Prostate gland (tissue), 2 donors: ENCODE measurements at regions not wholly inside any gene's neighbourhood (a gene's known extent, or its start where the extent isn't known, plus 50 kb on each side); places are given as distances from the start of the nearest gene placed in this dataset.

ENCODE experiments used
- POLR2A ChIP-seq: fragments of 450-650 bp; IDR thresholded peaks from one replicate; pipeline ENCODE4 v1.6.1; 2016; ENCODE audit warnings: antibody characterized with exemption, mild to moderate bottlenecking
- TF ChIP-seq, protein P1 (sequence below), 4 experiments: fragments of 200-600 bp in 2 of 4; fragments of 450-650 bp in 2 of 4; sonication (generic) in 2 of 4; IDR thresholded peaks; 1 replicate in 3 of 4; 2 replicates in 1 of 4; pipeline ENCODE4 v1.5.1; 2016 to 2019; ENCODE audit warnings: antibody characterized with exemption in 4 of 4, mild to moderate bottlenecking in 2 of 4, moderate library complexity in 2 of 4

DNA sequence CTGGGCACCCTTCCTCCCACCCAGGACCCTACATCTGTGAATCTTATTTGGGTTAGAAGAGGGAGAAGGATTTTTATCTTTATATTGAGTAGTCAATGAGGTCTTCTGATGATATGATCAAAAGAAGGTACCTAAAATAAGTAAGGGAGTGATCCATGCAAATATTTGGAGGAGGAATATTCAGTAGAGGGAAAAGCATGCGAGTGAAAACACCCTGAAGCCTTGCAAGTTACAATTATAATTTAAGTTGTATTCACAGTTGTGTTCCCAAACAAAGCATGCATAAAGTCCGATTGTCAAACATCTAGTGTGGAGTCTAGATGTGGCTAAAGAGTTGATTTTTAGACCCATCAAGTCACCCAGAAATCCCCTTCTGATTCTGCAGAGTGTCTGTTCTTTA lies 530.2 kb upstream of the ZEB2 start:
- TF ChIP-seq, protein P1, sequence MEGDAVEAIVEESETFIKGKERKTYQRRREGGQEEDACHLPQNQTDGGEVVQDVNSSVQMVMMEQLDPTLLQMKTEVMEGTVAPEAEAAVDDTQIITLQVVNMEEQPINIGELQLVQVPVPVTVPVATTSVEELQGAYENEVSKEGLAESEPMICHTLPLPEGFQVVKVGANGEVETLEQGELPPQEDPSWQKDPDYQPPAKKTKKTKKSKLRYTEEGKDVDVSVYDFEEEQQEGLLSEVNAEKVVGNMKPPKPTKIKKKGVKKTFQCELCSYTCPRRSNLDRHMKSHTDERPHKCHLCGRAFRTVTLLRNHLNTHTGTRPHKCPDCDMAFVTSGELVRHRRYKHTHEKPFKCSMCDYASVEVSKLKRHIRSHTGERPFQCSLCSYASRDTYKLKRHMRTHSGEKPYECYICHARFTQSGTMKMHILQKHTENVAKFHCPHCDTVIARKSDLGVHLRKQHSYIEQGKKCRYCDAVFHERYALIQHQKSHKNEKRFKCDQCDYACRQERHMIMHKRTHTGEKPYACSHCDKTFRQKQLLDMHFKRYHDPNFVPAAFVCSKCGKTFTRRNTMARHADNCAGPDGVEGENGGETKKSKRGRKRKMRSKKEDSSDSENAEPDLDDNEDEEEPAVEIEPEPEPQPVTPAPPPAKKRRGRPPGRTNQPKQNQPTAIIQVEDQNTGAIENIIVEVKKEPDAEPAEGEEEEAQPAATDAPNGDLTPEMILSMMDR (IDR thresholded peaks at IDR 0.05) = no peak
- no peak for TF ChIP-seq POLR2A
